Dendritic cell treated with granulocyte-macrophage colony-stimulating factor and Interleukin-4, amounts not matched to agents 40 ng/mL and 50 ng/mL, for 4 days (primary cell): ENCODE measurements at regions not wholly inside any gene's neighbourhood (a gene's known extent, or its start where the extent isn't known, plus 50 kb on each side); places are given as distances from the start of the nearest gene placed in this dataset.
"Not testable (repeated sequence)": the region's sequence is repeated elsewhere in the genome, so short reads cannot be mapped to it uniquely, and the experiment has no call there.

Experiments used
- H3K27ac Mint-ChIP-seq: one replicate; pipeline ENCODE4 v1.8.0; 2022; ENCODE audit warnings: mild to moderate bottlenecking, mixed read lengths
- H3K27me3 Mint-ChIP-seq: one replicate; pipeline ENCODE4 v1.8.0; 2022; ENCODE audit warnings: mild to moderate bottlenecking, mixed read lengths
- H3K36me3 Mint-ChIP-seq: one replicate; pipeline ENCODE4 v1.8.0; 2022; ENCODE audit warnings: low read depth, mixed read lengths
- H3K4me1 Mint-ChIP-seq: one replicate; pipeline ENCODE4 v1.8.0; 2022; ENCODE audit warnings: low read depth, mixed read lengths
- H3K4me3 Mint-ChIP-seq: one replicate; pipeline ENCODE4 v1.8.0; 2022; ENCODE audit warnings: mild to moderate bottlenecking, moderate library complexity, mixed read lengths
- H3K9me3 Mint-ChIP-seq: one replicate; pipeline ENCODE4 v1.8.0; 2022; ENCODE audit warnings: mixed read lengths
- intact Hi-C: fragments of 100-400 bp; cut with micrococcal nuclease; formaldehyde crosslinking; loops from one replicate; pipeline ENCODE4 v1.15.0; 2022

- Mint-ChIP-seq H3K27me3 (no peaks in the 10 kb centered on the region), H3K9me3 (peaks cover 55% of the 10 kb centered on the region), H3K4me3 (no peak overlapping the region), H3K27ac (no peak overlapping the region), H3K4me1 (no peaks in the 10 kb centered on the region), H3K36me3 (no peaks in the 10 kb centered on the region)
- intact Hi-C loops = no loop called here
Observed at GRCh38 chr2:375270-375955, 87.5 kb upstream of the ALKAL2 start.

- Mint-ChIP-seq H3K27ac (no peak overlapping the region), H3K4me1 (no peaks in the 10 kb centered on the region), H3K4me3 (no peak overlapping the region), H3K36me3 (no peaks in the 10 kb centered on the region), H3K27me3 (no peaks in the 10 kb centered on the region), H3K9me3 (peaks cover 47% of the 10 kb centered on the region)
- intact Hi-C loops = no loop called here
Observed at GRCh38 chr2:368386-368785, 80.5 kb upstream of the ALKAL2 start.

GRCh38 chr2:367246-367645 is 79.4 kb upstream of the ALKAL2 start:
- no peak overlapping the region for H3K4me3 Mint-ChIP-seq

GRCh38 chr2:366706-367105 is 78.8 kb upstream of the ALKAL2 start:
- intact Hi-C loops = no loop called here
- no peak overlapping the region for H3K27ac Mint-ChIP-seq
- no peak overlapping the region for H3K4me3 Mint-ChIP-seq
- H3K27me3 Mint-ChIP-seq = no peaks in the 10 kb centered on the region
- no peaks in the 10 kb centered on the region for H3K4me1 Mint-ChIP-seq
- H3K9me3 Mint-ChIP-seq = peaks cover 32% of the 10 kb centered on the region
- no peaks in the 10 kb centered on the region for H3K36me3 Mint-ChIP-seq

More at GRCh38 chr2:367246-367645, 79.4 kb upstream of the ALKAL2 start:
- Mint-ChIP-seq H3K27me3 (no peaks in the 10 kb centered on the region), H3K4me1 (no peaks in the 10 kb centered on the region), H3K9me3 (peaks cover 37% of the 10 kb centered on the region), H3K36me3 (no peaks in the 10 kb centered on the region), H3K27ac (no peak overlapping the region)
- intact Hi-C loops = no loop called here

GRCh38 chr2:365367-366275 is 77.7 kb upstream of the ALKAL2 start:
- intact Hi-C loops = no loop called here
- Mint-ChIP-seq H3K9me3 (peaks cover 21% of the 10 kb centered on the region), H3K36me3 (no peaks in the 10 kb centered on the region), H3K27me3 (no peaks in the 10 kb centered on the region), H3K4me1 (no peaks in the 10 kb centered on the region), H3K4me3 (no peak overlapping the region), H3K27ac (no peak overlapping the region)

- no peaks in the 10 kb centered on the region for H3K27me3 Mint-ChIP-seq
- H3K9me3 Mint-ChIP-seq = peaks cover 20% of the 10 kb centered on the region
- intact Hi-C loops = no loop called here
- H3K4me3 Mint-ChIP-seq = no peak overlapping the region
- no peaks in the 10 kb centered on the region for H3K36me3 Mint-ChIP-seq
- H3K4me1 Mint-ChIP-seq = no peaks in the 10 kb centered on the region
- no peak overlapping the region for H3K27ac Mint-ChIP-seq
Observed at GRCh38 chr2:363824-364470, 76.1 kb upstream of the ALKAL2 start.

- H3K9me3 Mint-ChIP-seq = peaks cover 20% of the 10 kb centered on the region
- H3K27me3 Mint-ChIP-seq = no peaks in the 10 kb centered on the region
- H3K27ac Mint-ChIP-seq = no peak overlapping the region
- intact Hi-C loops = no loop called here
- H3K4me3 Mint-ChIP-seq = no peak overlapping the region
- no peaks in the 10 kb centered on the region for H3K4me1 Mint-ChIP-seq
- H3K36me3 Mint-ChIP-seq = no peaks in the 10 kb centered on the region
Observed at GRCh38 chr2:362924-363323, 75.0 kb upstream of the ALKAL2 start.

GRCh38 chr2:360124-360523 is 72.2 kb upstream of the ALKAL2 start:
- H3K4me3 Mint-ChIP-seq = no peak overlapping the region
- H3K4me1 Mint-ChIP-seq = no peaks in the 10 kb centered on the region
- peaks cover 12% of the 10 kb centered on the region for H3K9me3 Mint-ChIP-seq
- intact Hi-C loops = no loop called here
- no peaks in the 10 kb centered on the region for H3K36me3 Mint-ChIP-seq
- no peaks in the 10 kb centered on the region for H3K27me3 Mint-ChIP-seq
- H3K27ac Mint-ChIP-seq = no peak overlapping the region

- no peaks in the 10 kb centered on the region for H3K4me1 Mint-ChIP-seq
- peaks cover 6% of the 10 kb centered on the region for H3K9me3 Mint-ChIP-seq
- intact Hi-C loops = no loop called here
- no peaks in the 10 kb centered on the region for H3K36me3 Mint-ChIP-seq
- no peaks in the 10 kb centered on the region for H3K27me3 Mint-ChIP-seq
- no peak overlapping the region for H3K27ac Mint-ChIP-seq
- H3K4me3 Mint-ChIP-seq = no peak overlapping the region
Observed at GRCh38 chr2:359047-359446, 71.2 kb upstream of the ALKAL2 start.

GRCh38 chr2:357811-358210 is 69.9 kb upstream of the ALKAL2 start:
- H3K27me3 Mint-ChIP-seq = no peaks in the 10 kb centered on the region
- intact Hi-C loops = no loop called here
- no peaks in the 10 kb centered on the region for H3K4me1 Mint-ChIP-seq
- H3K9me3 Mint-ChIP-seq = no peaks in the 10 kb centered on the region
- no peak overlapping the region for H3K27ac Mint-ChIP-seq
- no peaks in the 10 kb centered on the region for H3K36me3 Mint-ChIP-seq
- no peak overlapping the region for H3K4me3 Mint-ChIP-seq

GRCh38 chr2:356304-356703 is 68.4 kb upstream of the ALKAL2 start:
- H3K4me1 Mint-ChIP-seq, H3K27me3 Mint-ChIP-seq, intact Hi-C loops, H3K9me3 Mint-ChIP-seq, H3K4me3 Mint-ChIP-seq, H3K36me3 Mint-ChIP-seq, H3K27ac Mint-ChIP-seq: not testable (repeated sequence)

GRCh38 chr2:355773-356172 is 67.9 kb upstream of the ALKAL2 start:
- Mint-ChIP-seq H3K9me3 (no peaks in the 10 kb centered on the region), H3K36me3 (no peaks in the 10 kb centered on the region), H3K4me1 (no peaks in the 10 kb centered on the region), H3K4me3 (no peak overlapping the region), H3K27ac (no peak overlapping the region), H3K27me3 (no peaks in the 10 kb centered on the region)
- intact Hi-C loops = no loop called here

GRCh38 chr2:352696-353095 is 64.8 kb upstream of the ALKAL2 start:
- intact Hi-C loops = no loop called here
- no peaks in the 10 kb centered on the region for H3K36me3 Mint-ChIP-seq
- H3K27me3 Mint-ChIP-seq = no peaks in the 10 kb centered on the region
- H3K4me1 Mint-ChIP-seq = no peaks in the 10 kb centered on the region
- H3K4me3 Mint-ChIP-seq = no peak overlapping the region
- no peaks in the 10 kb centered on the region for H3K9me3 Mint-ChIP-seq
- H3K27ac Mint-ChIP-seq = no peak overlapping the region

- H3K9me3 Mint-ChIP-seq = no peaks in the 10 kb centered on the region
- no peak overlapping the region for H3K4me3 Mint-ChIP-seq
- no peak overlapping the region for H3K27ac Mint-ChIP-seq
- H3K27me3 Mint-ChIP-seq = no peaks in the 10 kb centered on the region
- no peaks in the 10 kb centered on the region for H3K4me1 Mint-ChIP-seq
- intact Hi-C loops = no loop called here
- no peaks in the 10 kb centered on the region for H3K36me3 Mint-ChIP-seq
Observed at GRCh38 chr2:349390-349789, 61.5 kb upstream of the ALKAL2 start.
